ENCODE measurements at regions not wholly inside any gene's neighbourhood (a gene's known extent, or its start where the extent isn't known, plus 50 kb on each side); places are given as distances from the start of the nearest gene placed in this dataset.

GRCh38 chr2:107657049-107657448 lies 169.6 kb upstream of the RGPD4 start:
- no peak overlapping the region for H3K4me3 ChIP-seq (replicated peaks; ENCODE audit: low read depth, low read length)
- no peaks in the 10 kb centered on the region for H3K36me3 ChIP-seq (ENCODE audit: control insufficient read depth, insufficient read depth, low read length)
- no peaks in the 10 kb centered on the region for H3K27me3 ChIP-seq (replicated peaks; ENCODE audit: control insufficient read depth, insufficient read depth, low read length)
- TF ChIP-seq CTCF (IDR thresholded peaks at IDR 0.05; ENCODE audit: insufficient read depth, low read length, poor library complexity, severe bottlenecking), result no peak
- no peak for DNase-seq (ENCODE audit: extremely low read depth, insufficient read length)

- Histone ChIP-seq H3K4me3 (replicated peaks; ENCODE audit: low read depth, low read length) (no peak overlapping the region), H3K36me3 (ENCODE audit: control insufficient read depth, insufficient read depth, low read length) (no peaks in the 10 kb centered on the region), H3K27me3 (replicated peaks; ENCODE audit: control insufficient read depth, insufficient read depth, low read length) (no peaks in the 10 kb centered on the region)
- TF ChIP-seq CTCF (IDR thresholded peaks at IDR 0.05; ENCODE audit: insufficient read depth, low read length, poor library complexity, severe bottlenecking), result no peak
- DNase-seq (ENCODE audit: extremely low read depth, insufficient read length), result no peak
Measured at GRCh38 chr2:107663632-107664031, 163.1 kb upstream of the RGPD4 start.

- no peak for DNase-seq (ENCODE audit: extremely low read depth, insufficient read length)
- Histone ChIP-seq H3K36me3 (ENCODE audit: control insufficient read depth, insufficient read depth, low read length) (no peaks in the 10 kb centered on the region), H3K4me3 (replicated peaks; ENCODE audit: low read depth, low read length) (no peak overlapping the region), H3K27me3 (replicated peaks; ENCODE audit: control insufficient read depth, insufficient read depth, low read length) (no peaks in the 10 kb centered on the region)
- TF ChIP-seq CTCF (IDR thresholded peaks at IDR 0.05; ENCODE audit: insufficient read depth, low read length, poor library complexity, severe bottlenecking), result no peak
Measured at GRCh38 chr2:107669335-107669734, 157.4 kb upstream of the RGPD4 start.

GRCh38 chr2:107681936-107682335 lies 144.8 kb upstream of the RGPD4 start:
- H3K27me3 ChIP-seq (replicated peaks; ENCODE audit: control insufficient read depth, insufficient read depth, low read length), result no peaks in the 10 kb centered on the region

GRCh38 chr2:107684421-107684820 lies 142.3 kb upstream of the RGPD4 start:
- no peak for DNase-seq (ENCODE audit: extremely low read depth, insufficient read length)
- Histone ChIP-seq H3K27me3 (replicated peaks; ENCODE audit: control insufficient read depth, insufficient read depth, low read length) (no peaks in the 10 kb centered on the region), H3K4me3 (replicated peaks; ENCODE audit: low read depth, low read length) (no peak overlapping the region), H3K36me3 (ENCODE audit: control insufficient read depth, insufficient read depth, low read length) (no peaks in the 10 kb centered on the region)
- no peak for TF ChIP-seq CTCF (IDR thresholded peaks at IDR 0.05; ENCODE audit: insufficient read depth, low read length, poor library complexity, severe bottlenecking)

More at GRCh38 chr2:107681936-107682335, 144.8 kb upstream of the RGPD4 start:
- Histone ChIP-seq H3K4me3 (replicated peaks; ENCODE audit: low read depth, low read length) (no peak overlapping the region), H3K36me3 (ENCODE audit: control insufficient read depth, insufficient read depth, low read length) (no peaks in the 10 kb centered on the region)
- TF ChIP-seq CTCF (IDR thresholded peaks at IDR 0.05; ENCODE audit: insufficient read depth, low read length, poor library complexity, severe bottlenecking), result no peak
- no peak for DNase-seq (ENCODE audit: extremely low read depth, insufficient read length)

- no peak for DNase-seq (ENCODE audit: extremely low read depth, insufficient read length)
- Histone ChIP-seq H3K4me3 (replicated peaks; ENCODE audit: low read depth, low read length) (no peak overlapping the region), H3K27me3 (replicated peaks; ENCODE audit: control insufficient read depth, insufficient read depth, low read length) (no peaks in the 10 kb centered on the region), H3K36me3 (ENCODE audit: control insufficient read depth, insufficient read depth, low read length) (no peaks in the 10 kb centered on the region)
- no peak for TF ChIP-seq CTCF (IDR thresholded peaks at IDR 0.05; ENCODE audit: insufficient read depth, low read length, poor library complexity, severe bottlenecking)
Measured at GRCh38 chr2:107685421-107685986, 141.2 kb upstream of the RGPD4 start.

Measured in GM06990 (cell line).